Liver (tissue), 8 donors: ENCODE measurements at regions not wholly inside any gene's neighbourhood (a gene's known extent, or its start where the extent isn't known, plus 50 kb on each side); places are given as distances from the start of the nearest gene placed in this dataset.

Experiments used
- DNase-seq: peaks from one replicate; pipeline ENCODE4 v3.0.0-alpha.2; 2017; ENCODE audit warnings: low spot score
- H3K27ac ChIP-seq, 2 donors: one replicate each; pipeline ENCODE4 v1.7.0; 2013; ENCODE audit warnings: inconsistent platforms in 2 of 2, low read length in 2 of 2, control low read depth in 1 of 2, low read depth in 1 of 2, mild to moderate bottlenecking in 1 of 2
- H3K27me3 ChIP-seq, 4 donors: one replicate each; pipeline versions ENCODE4 v1.6.1 to v1.7.0; 2013; ENCODE audit warnings: low read length in 3 of 4, inconsistent platforms in 1 of 4, mild to moderate bottlenecking in 1 of 4, moderate library complexity in 1 of 4; ENCODE audit not compliant: control insufficient read depth in 4 of 4, insufficient read depth in 4 of 4
- H3K36me3 ChIP-seq, 4 donors: one replicate each; pipeline versions ENCODE4 v1.6.1 to v1.7.0; 2013; ENCODE audit warnings: low read length in 3 of 4, mild to moderate bottlenecking in 3 of 4, low read depth in 1 of 4, moderate library complexity in 1 of 4; ENCODE audit not compliant: control insufficient read depth in 4 of 4, insufficient read depth in 3 of 4
- H3K4me1 ChIP-seq, 4 donors: one replicate each; pipeline versions ENCODE4 v1.6.1 to v1.7.0; 2013; ENCODE audit warnings: low read length in 3 of 4, mild to moderate bottlenecking in 3 of 4, moderate library complexity in 1 of 4; ENCODE audit not compliant: control insufficient read depth in 4 of 4, insufficient read depth in 4 of 4
- H3K4me3 ChIP-seq, 3 donors: one replicate each; pipeline versions ENCODE4 v1.6.1 to v1.7.0; 2013; ENCODE audit warnings: low read length in 3 of 3, control low read depth in 1 of 3, low read depth in 1 of 3, mild to moderate bottlenecking in 1 of 3
- H3K9ac ChIP-seq, 2 donors: one replicate each; pipeline ENCODE4 v1.7.0; 2013; ENCODE audit warnings: low read length in 2 of 2, mild to moderate bottlenecking in 2 of 2, moderate library complexity in 2 of 2, control low read depth in 1 of 2, low read depth in 1 of 2
- H3K9me3 ChIP-seq, 4 donors: one replicate each; pipeline versions ENCODE4 v1.6.1 to v1.7.0; 2013; ENCODE audit warnings: low read length in 3 of 4; ENCODE audit not compliant: control insufficient read depth in 4 of 4
- CTCF ChIP-seq: fragments of 150-350 bp; IDR thresholded peaks from 2 replicates; pipeline ENCODE4 v1.5.1; 2017; ENCODE audit warnings: improper control_type of control experiment, low read depth, low read length; ENCODE audit not compliant: missing input control
- EGR1 ChIP-seq, 2 donors: IDR thresholded peaks; 2 replicates each; pipeline ENCODE4 v1.6.1; 2016 to 2018; ENCODE audit warnings: antibody characterized with exemption in 2 of 2, low read depth in 2 of 2
- FOXA1 ChIP-seq: IDR thresholded peaks from 2 replicates; pipeline ENCODE4 v1.6.1; 2016; ENCODE audit warnings: antibody characterized with exemption
- FOXA2 ChIP-seq: IDR thresholded peaks from 2 replicates; pipeline ENCODE4 v1.6.1; 2016; ENCODE audit warnings: antibody characterized with exemption
- GABPA ChIP-seq, 2 donors: IDR thresholded peaks in 1 of 2; conservative IDR thresholded peaks in 1 of 2; 2 replicates each; pipeline ENCODE4 v1.6.1; 2016; ENCODE audit warnings: antibody characterized with exemption in 2 of 2, mild to moderate bottlenecking in 1 of 2, moderate library complexity in 1 of 2
- HNF4A ChIP-seq, 2 donors: conservative IDR thresholded peaks; 2 replicates each; pipeline ENCODE4 v1.6.1; 2016; ENCODE audit warnings: antibody characterized with exemption in 2 of 2, mild to moderate bottlenecking in 2 of 2
- HNF4G ChIP-seq: IDR thresholded peaks from 2 replicates; pipeline ENCODE4 v1.6.1; 2016; ENCODE audit warnings: antibody characterized with exemption
- JUND ChIP-seq, 2 donors: IDR thresholded peaks; 2 replicates each; pipeline ENCODE4 v1.6.1; 2016; ENCODE audit warnings: antibody characterized with exemption in 2 of 2
- MAX ChIP-seq: IDR thresholded peaks from 2 replicates; pipeline ENCODE4 v1.6.1; 2016; ENCODE audit warnings: antibody characterized with exemption
- NR2F2 ChIP-seq: IDR thresholded peaks from 2 replicates; pipeline ENCODE4 v1.6.1; 2016; ENCODE audit warnings: antibody characterized with exemption
- RAD21 ChIP-seq, 2 donors: IDR thresholded peaks; 2 replicates each; pipeline ENCODE4 v1.6.1; 2016; ENCODE audit warnings: antibody characterized with exemption in 2 of 2, mild to moderate bottlenecking in 2 of 2
- REST ChIP-seq: IDR thresholded peaks from 2 replicates; pipeline ENCODE4 v1.6.1; 2016; ENCODE audit warnings: antibody characterized with exemption, mild to moderate bottlenecking
- RXRA ChIP-seq, 2 donors: IDR thresholded peaks; 2 replicates each; pipeline ENCODE4 v1.6.1; 2017 to 2018; ENCODE audit warnings: antibody characterized with exemption in 2 of 2, mild to moderate bottlenecking in 1 of 2
- SP1 ChIP-seq: IDR thresholded peaks from 2 replicates; pipeline ENCODE4 v1.6.1; 2018; ENCODE audit warnings: antibody characterized with exemption, mild to moderate bottlenecking
- TAF1 ChIP-seq: conservative IDR thresholded peaks from 2 replicates; pipeline ENCODE4 v1.6.1; 2016; ENCODE audit warnings: antibody characterized with exemption, mild to moderate bottlenecking
- YY1 ChIP-seq: IDR thresholded peaks from 2 replicates; pipeline ENCODE4 v1.6.1; 2016; ENCODE audit warnings: antibody characterized with exemption, mild to moderate bottlenecking
- ZBTB33 ChIP-seq: IDR thresholded peaks from 2 replicates; pipeline ENCODE4 v1.6.1; 2016; ENCODE audit warnings: antibody characterized with exemption
- WGBS: extraction: QIAGEN DNeasy Blood & Tissue Kit; methylation state at CpG from one replicate; pipeline ENCODE4 v1.1.7; 2013; 5-methylcytosine and 5-hydroxymethylcytosine counted together
- donor health status: healthy.
- donor health status: healthy.
- donor health status: healthy.
- donor health status: healthy.
- donor health status: healthy.

GRCh38 chr10:15427843-15428414, 56.8 kb upstream of the FAM171A1 start:
- Histone ChIP-seq H3K4me1 (no peaks in the 10 kb centered on the region), H3K9ac (no peak overlapping the region), H3K36me3 (no peaks in the 10 kb centered on the region), H3K9me3 (no peaks in the 10 kb centered on the region), H3K4me3 (no peak overlapping the region), H3K27ac (no peak overlapping the region), H3K27me3 (no peaks in the 10 kb centered on the region)
- no peak for DNase-seq
- TF ChIP-seq MAX (no peak), ZBTB33 (no peak), CTCF (peak; percentile 39), EGR1 (IDR thresholded peaks at IDR 0.05; ENCODE audit: low read depth in 2 of 2) (no peak), JUND (IDR thresholded peaks at IDR 0.05) (no peak), REST (no peak), YY1 (no peak), HNF4G (no peak), TAF1 (no peak), NR2F2 (no peak), GABPA (IDR thresholded peaks at IDR 0.05 in 1 of 2, conservative IDR thresholded peaks at IDR 0.05 in 1 of 2) (no peak), RXRA (IDR thresholded peaks at IDR 0.05) (no peak), FOXA2 (no peak), HNF4A (conservative IDR thresholded peaks at IDR 0.05) (no peak), RAD21 (IDR thresholded peaks at IDR 0.05) (peak; percentile 74 to 81), SP1 (no peak)
- WGBS = 32% methylated on average over 5 of the region's 5 CpGs

- no peak overlapping the region for H3K4me3 ChIP-seq
- no peaks in the 10 kb centered on the region for H3K4me1 ChIP-seq
- H3K27me3 ChIP-seq = no peaks in the 10 kb centered on the region
- no peak for DNase-seq
- no peak overlapping the region for H3K9ac ChIP-seq
- no peaks in the 10 kb centered on the region for H3K36me3 ChIP-seq
- H3K9me3 ChIP-seq = no peaks in the 10 kb centered on the region
- no peak overlapping the region for H3K27ac ChIP-seq
- 87% methylated on average over 15 of the region's 15 CpGs for WGBS
- TF ChIP-seq EGR1 (IDR thresholded peaks at IDR 0.05; ENCODE audit: low read depth in 2 of 2) (no peak), YY1 (no peak), HNF4A (conservative IDR thresholded peaks at IDR 0.05) (no peak), FOXA2 (no peak), FOXA1 (no peak), TAF1 (no peak), RAD21 (IDR thresholded peaks at IDR 0.05) (no peak), NR2F2 (no peak), ZBTB33 (no peak), GABPA (IDR thresholded peaks at IDR 0.05 in 1 of 2, conservative IDR thresholded peaks at IDR 0.05 in 1 of 2) (no peak), REST (no peak), SP1 (no peak)
Observed at GRCh38 chr10:15426558-15426957, 55.5 kb upstream of the FAM171A1 start.
